ENCODE measurements at regions not wholly inside any gene's neighbourhood (a gene's known extent, or its start where the extent isn't known, plus 50 kb on each side); places are given as distances from the start of the nearest gene placed in this dataset.
A peak's percentile ranks its signal among the peaks of the same experiment; 100 is the strongest.

GRCh38 chr4:46594661-46595060 lies 204.7 kb upstream of the GABRA2 start:
- no peak for DNase-seq (ENCODE audit: low read depth)

- DNase-seq (ENCODE audit: low read depth): no peak
Measured at GRCh38 chr4:46586566-46586965, 196.6 kb upstream of the GABRA2 start.

GRCh38 chr4:46581677-46582076 lies 191.7 kb upstream of the GABRA2 start:
- no peak for DNase-seq (ENCODE audit: low read depth)

GRCh38 chr4:46554760-46555465 lies 165.0 kb upstream of the GABRA2 start:
- no peak for DNase-seq (ENCODE audit: low read depth)

GRCh38 chr4:46550471-46550870 lies 160.5 kb upstream of the GABRA2 start:
- DNase-seq (ENCODE audit: low read depth): no peak

- no peak for DNase-seq (ENCODE audit: low read depth)
Measured at GRCh38 chr4:46549125-46549524, 159.2 kb upstream of the GABRA2 start.

- DNase-seq (ENCODE audit: low read depth): no peak
Measured at GRCh38 chr4:46524751-46525150, 134.8 kb upstream of the GABRA2 start.

- DNase-seq (ENCODE audit: low read depth): no peak
Measured at GRCh38 chr4:46520361-46520760, 130.4 kb upstream of the GABRA2 start.

GRCh38 chr4:46515940-46516339 lies 126.0 kb upstream of the GABRA2 start:
- no peak for DNase-seq (ENCODE audit: low read depth)

GRCh38 chr4:46508216-46508615 lies 118.3 kb upstream of the GABRA2 start:
- DNase-seq (ENCODE audit: low read depth): no peak

- peak; percentile 11 for DNase-seq (ENCODE audit: low read depth)
Measured at GRCh38 chr4:46506876-46507275, 116.9 kb upstream of the GABRA2 start.

- no peak for DNase-seq (ENCODE audit: low read depth)
Measured at GRCh38 chr4:46505131-46505530, 115.2 kb upstream of the GABRA2 start.

GRCh38 chr4:46503739-46504138 lies 113.8 kb upstream of the GABRA2 start:
- DNase-seq (ENCODE audit: low read depth): no peak

- DNase-seq (ENCODE audit: low read depth): no peak
Measured at GRCh38 chr4:46492394-46492793, 102.5 kb upstream of the GABRA2 start.

- DNase-seq (ENCODE audit: low read depth): no peak
Measured at GRCh38 chr4:46491455-46491854, 101.5 kb upstream of the GABRA2 start.

- DNase-seq (ENCODE audit: low read depth): no peak
Measured at GRCh38 chr4:46484881-46485280, 95.0 kb upstream of the GABRA2 start.

GRCh38 chr4:46462733-46463132 lies 72.8 kb upstream of the GABRA2 start:
- no peak for DNase-seq (ENCODE audit: low read depth)

GRCh38 chr4:46459308-46459707 lies 69.4 kb upstream of the GABRA2 start:
- DNase-seq (ENCODE audit: low read depth): no peak

GRCh38 chr4:46450556-46450955 lies 60.6 kb upstream of the GABRA2 start:
- DNase-seq (ENCODE audit: low read depth): no peak

- DNase-seq (ENCODE audit: low read depth): no peak
Measured at GRCh38 chr4:46445710-46446314, 55.9 kb upstream of the GABRA2 start.

GRCh38 chr4:46444318-46445000 lies 54.5 kb upstream of the GABRA2 start:
- no peak for DNase-seq (ENCODE audit: low read depth)

- DNase-seq (ENCODE audit: low read depth): no peak
Measured at GRCh38 chr4:46442963-46443362, 53.0 kb upstream of the GABRA2 start.

GRCh38 chr4:46441136-46441859 lies 51.4 kb upstream of the GABRA2 start:
- peak; percentile 7 for DNase-seq (ENCODE audit: low read depth)

All from ELR (cell line).